ENCODE measurements at regions not wholly inside any gene's neighbourhood (a gene's known extent, or its start where the extent isn't known, plus 50 kb on each side); places are given as distances from the start of the nearest gene placed in this dataset.

GRCh38 chr9:99326917-99327189 is 104.8 kb downstream of the SEC61B start:
- FAIRE-seq (no peak), ATAC-seq (no peak), DNase-seq (ENCODE audit: low read depth in 1 of 2, low spot score in 1 of 2) (no peak)
- H3K4me2 ChIP-seq = no peak overlapping the region
- TF ChIP-seq TP53 (CRISPR knock-in tag; IDR thresholded peaks at IDR 0.05) (no peak), RFX5 (IDR thresholded peaks at IDR 0.05) (no peak), RAD21 (conservative IDR thresholded peaks at IDR 0.05 in 1 of 2, IDR thresholded peaks at IDR 0.05 in 1 of 2) (no peak), PHF8 (IDR thresholded peaks at IDR 0.05; ENCODE audit: borderline replicate concordance, low read depth) (no peak), HDAC2 (IDR thresholded peaks at IDR 0.05) (no peak), HES2 (IDR thresholded peaks at IDR 0.05) (no peak), ZFP36 (IDR thresholded peaks at IDR 0.05; ENCODE audit: borderline replicate concordance, partially characterized antibody) (no peak), HOXB5 (CRISPR knock-in tag; IDR thresholded peaks at IDR 0.05) (no peak), ZSCAN20 (CRISPR knock-in tag; IDR thresholded peaks at IDR 0.05) (no peak)
- TF ChIP-seq, protein P1, sequence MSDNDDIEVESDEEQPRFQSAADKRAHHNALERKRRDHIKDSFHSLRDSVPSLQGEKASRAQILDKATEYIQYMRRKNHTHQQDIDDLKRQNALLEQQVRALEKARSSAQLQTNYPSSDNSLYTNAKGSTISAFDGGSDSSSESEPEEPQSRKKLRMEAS (IDR thresholded peaks at IDR 0.05) = no peak
- CTCF ChIA-PET = no interaction called here
- H3K9me3 ChIP-seq = no peaks in the 10 kb centered on the region
- H3K4me1 ChIP-seq = no peaks in the 10 kb centered on the region
- 54% methylated on average over 3 of the region's 3 CpGs for WGBS (ENCODE audit: missing lambda C conversion rate)
- H3K4me3 ChIP-seq = no peak overlapping the region
- POLR2A ChIA-PET = no interaction called here
- H3K27ac ChIP-seq = no peak overlapping the region

DNA sequence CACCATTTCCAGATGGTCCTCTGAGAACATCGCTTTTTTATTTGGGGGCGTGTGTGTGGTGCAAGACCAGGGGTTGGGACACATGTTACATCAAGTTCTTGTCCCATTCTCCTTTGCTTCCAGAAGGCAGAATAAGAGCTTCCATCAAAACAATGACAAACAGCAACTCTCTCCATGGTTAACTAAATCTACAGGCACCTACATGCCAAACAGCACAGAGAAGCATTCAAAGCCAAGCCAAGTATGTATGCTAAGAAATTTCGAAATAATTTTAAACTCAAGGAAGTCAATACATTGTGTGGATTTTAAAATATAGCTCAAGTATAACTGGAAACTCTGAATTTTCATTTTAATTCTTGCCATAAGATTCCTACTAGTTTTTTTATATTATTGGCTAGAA is 105.6 kb downstream of the SEC61B start:
- no peak overlapping the region for H3K27ac ChIP-seq
- WGBS (ENCODE audit: missing lambda C conversion rate) = 16% methylated on average over 3 of the region's 3 CpGs
- no peaks in the 10 kb centered on the region for H3K9me3 ChIP-seq
- H3K4me3 ChIP-seq = no peak overlapping the region
- CTCF ChIA-PET = no interaction called here
- no peak overlapping the region for H3K4me2 ChIP-seq
- FAIRE-seq (no peak), ATAC-seq (no peak), DNase-seq (ENCODE audit: low read depth in 1 of 2, low spot score in 1 of 2) (no peak)
- POLR2A ChIA-PET = no interaction called here
- no peaks in the 10 kb centered on the region for H3K4me1 ChIP-seq
- TF ChIP-seq HOXB5 (CRISPR knock-in tag; IDR thresholded peaks at IDR 0.05) = no peak
- TF ChIP-seq RAD21 (conservative IDR thresholded peaks at IDR 0.05 in 1 of 2, IDR thresholded peaks at IDR 0.05 in 1 of 2) = no peak
- TF ChIP-seq, protein P2, sequence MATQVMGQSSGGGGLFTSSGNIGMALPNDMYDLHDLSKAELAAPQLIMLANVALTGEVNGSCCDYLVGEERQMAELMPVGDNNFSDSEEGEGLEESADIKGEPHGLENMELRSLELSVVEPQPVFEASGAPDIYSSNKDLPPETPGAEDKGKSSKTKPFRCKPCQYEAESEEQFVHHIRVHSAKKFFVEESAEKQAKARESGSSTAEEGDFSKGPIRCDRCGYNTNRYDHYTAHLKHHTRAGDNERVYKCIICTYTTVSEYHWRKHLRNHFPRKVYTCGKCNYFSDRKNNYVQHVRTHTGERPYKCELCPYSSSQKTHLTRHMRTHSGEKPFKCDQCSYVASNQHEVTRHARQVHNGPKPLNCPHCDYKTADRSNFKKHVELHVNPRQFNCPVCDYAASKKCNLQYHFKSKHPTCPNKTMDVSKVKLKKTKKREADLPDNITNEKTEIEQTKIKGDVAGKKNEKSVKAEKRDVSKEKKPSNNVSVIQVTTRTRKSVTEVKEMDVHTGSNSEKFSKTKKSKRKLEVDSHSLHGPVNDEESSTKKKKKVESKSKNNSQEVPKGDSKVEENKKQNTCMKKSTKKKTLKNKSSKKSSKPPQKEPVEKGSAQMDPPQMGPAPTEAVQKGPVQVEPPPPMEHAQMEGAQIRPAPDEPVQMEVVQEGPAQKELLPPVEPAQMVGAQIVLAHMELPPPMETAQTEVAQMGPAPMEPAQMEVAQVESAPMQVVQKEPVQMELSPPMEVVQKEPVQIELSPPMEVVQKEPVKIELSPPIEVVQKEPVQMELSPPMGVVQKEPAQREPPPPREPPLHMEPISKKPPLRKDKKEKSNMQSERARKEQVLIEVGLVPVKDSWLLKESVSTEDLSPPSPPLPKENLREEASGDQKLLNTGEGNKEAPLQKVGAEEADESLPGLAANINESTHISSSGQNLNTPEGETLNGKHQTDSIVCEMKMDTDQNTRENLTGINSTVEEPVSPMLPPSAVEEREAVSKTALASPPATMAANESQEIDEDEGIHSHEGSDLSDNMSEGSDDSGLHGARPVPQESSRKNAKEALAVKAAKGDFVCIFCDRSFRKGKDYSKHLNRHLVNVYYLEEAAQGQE (IDR thresholded peaks at IDR 0.05) = no peak
- TF ChIP-seq KDM5A (IDR thresholded peaks at IDR 0.05) = no peak
- no peak for TF ChIP-seq ZNF302 (CRISPR knock-in tag; IDR thresholded peaks at IDR 0.05)
- no peak for TF ChIP-seq NFE2L2 (conservative IDR thresholded peaks at IDR 0.05; ENCODE audit: low read length)
- TF ChIP-seq HOXB13 (CRISPR knock-in tag; IDR thresholded peaks at IDR 0.05; ENCODE audit: low read depth) = no peak
- TF ChIP-seq EHMT2 (IDR thresholded peaks at IDR 0.05; ENCODE audit: low read depth) = no peak
- TF ChIP-seq NR3C1 (IDR thresholded peaks at IDR 0.05) = no peak
- no peak for TF ChIP-seq EHF (CRISPR knock-in tag; IDR thresholded peaks at IDR 0.05)
- TF ChIP-seq ZFP36 (IDR thresholded peaks at IDR 0.05; ENCODE audit: borderline replicate concordance, partially characterized antibody) = no peak

DNA sequence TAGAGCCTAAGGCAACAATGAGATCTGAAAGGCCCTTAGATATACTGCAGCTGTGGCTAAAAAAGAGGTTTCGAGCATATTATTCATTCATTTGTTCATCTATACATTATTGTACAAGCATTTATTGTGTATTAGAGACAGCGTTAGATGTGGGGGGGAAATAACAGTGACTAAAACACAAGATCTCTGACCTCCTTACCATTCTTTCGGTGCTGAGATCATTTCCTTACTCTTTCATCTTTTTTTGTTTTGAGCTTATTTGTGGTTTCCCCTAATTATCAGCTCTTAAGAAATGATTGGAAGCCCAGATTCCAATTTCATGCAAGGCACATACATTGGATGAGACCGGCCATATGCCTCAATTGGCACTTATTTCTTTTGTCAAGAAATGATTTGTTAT is 113.2 kb downstream of the SEC61B start:
- no peaks in the 10 kb centered on the region for H3K4me1 ChIP-seq
- H3K9me3 ChIP-seq = no peaks in the 10 kb centered on the region
- H3K4me2 ChIP-seq = no peak overlapping the region
- ATAC-seq = no peak
- ChIA-PET CTCF (no interaction called here), POLR2A (no interaction called here)
- no peak overlapping the region for H3K4me3 ChIP-seq
- no peak for FAIRE-seq
- TF ChIP-seq RNF2 (IDR thresholded peaks at IDR 0.05; ENCODE audit: borderline replicate concordance, low read depth) = no peak
- TF ChIP-seq GATA3 (IDR thresholded peaks at IDR 0.05; ENCODE audit: borderline replicate concordance) = no peak
- no peak for TF ChIP-seq POLR2AphosphoS2 (conservative IDR thresholded peaks at IDR 0.05; ENCODE audit: low read length)
- no peak for TF ChIP-seq HOXB13 (CRISPR knock-in tag; IDR thresholded peaks at IDR 0.05; ENCODE audit: low read depth)
- no peak for TF ChIP-seq USF2 (IDR thresholded peaks at IDR 0.05)
- no peak for TF ChIP-seq RFX5 (IDR thresholded peaks at IDR 0.05)
- no peak for TF ChIP-seq NR3C1 (IDR thresholded peaks at IDR 0.05)
- TF ChIP-seq, protein P3, sequence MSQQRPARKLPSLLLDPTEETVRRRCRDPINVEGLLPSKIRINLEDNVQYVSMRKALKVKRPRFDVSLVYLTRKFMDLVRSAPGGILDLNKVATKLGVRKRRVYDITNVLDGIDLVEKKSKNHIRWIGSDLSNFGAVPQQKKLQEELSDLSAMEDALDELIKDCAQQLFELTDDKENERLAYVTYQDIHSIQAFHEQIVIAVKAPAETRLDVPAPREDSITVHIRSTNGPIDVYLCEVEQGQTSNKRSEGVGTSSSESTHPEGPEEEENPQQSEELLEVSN (IDR thresholded peaks at IDR 0.05; ENCODE audit: borderline replicate concordance, low read depth) = no peak
- no peak for TF ChIP-seq PHF8 (IDR thresholded peaks at IDR 0.05; ENCODE audit: borderline replicate concordance, low read depth)
- no peak for DNase-seq (ENCODE audit: low read depth in 1 of 2, low spot score in 1 of 2)
- no peak overlapping the region for H3K27ac ChIP-seq
- 26% methylated on average over 4 of the region's 4 CpGs for WGBS (ENCODE audit: missing lambda C conversion rate)
